ENCODE measurements at regions not wholly inside any gene's neighbourhood (a gene's known extent, or its start where the extent isn't known, plus 50 kb on each side); places are given as distances from the start of the nearest gene placed in this dataset.

DNA sequence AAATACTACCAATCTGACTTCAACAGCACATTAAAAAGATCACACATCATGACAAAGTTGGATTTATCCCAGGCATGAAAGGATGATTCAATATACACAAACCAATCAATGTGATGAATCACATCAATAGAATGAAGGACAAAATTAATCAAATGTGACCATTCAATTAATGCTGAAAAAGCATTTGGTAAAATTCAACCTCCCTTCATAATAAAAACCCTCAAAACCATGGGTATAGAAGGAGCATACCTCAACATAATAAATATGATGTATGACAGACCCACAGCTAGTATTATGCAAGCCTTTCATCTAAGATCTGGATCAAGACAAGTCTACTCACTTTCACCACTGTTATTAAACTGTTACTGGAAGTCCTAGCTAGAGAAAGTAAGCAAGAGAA, 921.7 kb upstream of the RAG2 start:
- ChIA-PET POLR2A (no interaction called here), CTCF (no interaction called here)
- Histone ChIP-seq H3K4me3 (ENCODE audit: low read depth, low read length) (no peak overlapping the region), H3K9me3 (ENCODE audit: control insufficient read depth, insufficient read depth, low read length) (no peaks in the 10 kb centered on the region; the same call in 1 of the 2 replicates), H3K27me3 (ENCODE audit: control insufficient read depth, insufficient read depth, low read length) (no peaks in the 10 kb centered on the region), H3K27ac (ENCODE audit: low read depth, low read length) (no peak overlapping the region)
- no peak for DNase-seq (ENCODE audit: low read depth, low spot score)
- TF ChIP-seq, protein P1, sequence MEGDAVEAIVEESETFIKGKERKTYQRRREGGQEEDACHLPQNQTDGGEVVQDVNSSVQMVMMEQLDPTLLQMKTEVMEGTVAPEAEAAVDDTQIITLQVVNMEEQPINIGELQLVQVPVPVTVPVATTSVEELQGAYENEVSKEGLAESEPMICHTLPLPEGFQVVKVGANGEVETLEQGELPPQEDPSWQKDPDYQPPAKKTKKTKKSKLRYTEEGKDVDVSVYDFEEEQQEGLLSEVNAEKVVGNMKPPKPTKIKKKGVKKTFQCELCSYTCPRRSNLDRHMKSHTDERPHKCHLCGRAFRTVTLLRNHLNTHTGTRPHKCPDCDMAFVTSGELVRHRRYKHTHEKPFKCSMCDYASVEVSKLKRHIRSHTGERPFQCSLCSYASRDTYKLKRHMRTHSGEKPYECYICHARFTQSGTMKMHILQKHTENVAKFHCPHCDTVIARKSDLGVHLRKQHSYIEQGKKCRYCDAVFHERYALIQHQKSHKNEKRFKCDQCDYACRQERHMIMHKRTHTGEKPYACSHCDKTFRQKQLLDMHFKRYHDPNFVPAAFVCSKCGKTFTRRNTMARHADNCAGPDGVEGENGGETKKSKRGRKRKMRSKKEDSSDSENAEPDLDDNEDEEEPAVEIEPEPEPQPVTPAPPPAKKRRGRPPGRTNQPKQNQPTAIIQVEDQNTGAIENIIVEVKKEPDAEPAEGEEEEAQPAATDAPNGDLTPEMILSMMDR (IDR thresholded peaks at IDR 0.05; ENCODE audit: low read depth, low read length): no peak

DNA sequence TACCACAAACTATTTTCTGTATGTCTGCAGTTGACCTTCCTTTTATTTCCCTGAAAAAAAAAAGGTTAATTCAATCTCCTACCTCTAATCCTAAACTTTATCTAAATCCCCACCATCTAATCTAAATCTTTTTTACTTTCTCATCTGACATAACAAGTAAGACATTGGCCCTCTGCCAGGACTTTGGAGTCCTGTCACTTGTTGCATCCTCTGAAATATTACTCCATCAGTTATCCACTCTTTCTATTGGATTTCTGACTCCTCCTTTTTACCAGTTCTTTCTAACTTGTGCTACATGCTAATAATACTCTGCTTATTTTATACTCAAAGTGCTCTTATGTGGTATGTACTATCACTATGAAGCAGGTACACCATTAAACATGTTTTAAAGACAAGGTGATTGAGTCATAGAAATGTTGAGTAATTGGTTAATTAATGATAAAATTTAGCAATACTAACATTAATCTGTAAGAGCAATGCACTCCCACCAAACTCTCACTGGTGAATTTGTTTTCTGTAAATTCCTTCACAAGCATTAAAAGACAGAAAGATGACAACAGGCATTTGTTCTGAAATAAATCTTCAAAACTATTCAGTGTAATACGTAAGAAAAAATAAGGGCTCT, 914.2 kb upstream of the RAG2 start:
- TF ChIP-seq, protein P1 (IDR thresholded peaks at IDR 0.05; ENCODE audit: low read depth, low read length): no peak
- DNase-seq (ENCODE audit: low read depth, low spot score): no peak
- ChIA-PET CTCF (no interaction called here), POLR2A (no interaction called here)
- Histone ChIP-seq H3K9me3 (ENCODE audit: control insufficient read depth, insufficient read depth, low read length) (no peaks in the 10 kb centered on the region), H3K27ac (ENCODE audit: low read depth, low read length) (no peak overlapping the region), H3K27me3 (ENCODE audit: control insufficient read depth, insufficient read depth, low read length) (no peaks in the 10 kb centered on the region), H3K4me3 (ENCODE audit: low read depth, low read length) (no peak overlapping the region)

- peak overlapping the region; percentile 33 for H3K27ac ChIP-seq (ENCODE audit: low read depth, low read length)
- H3K9me3 ChIP-seq (ENCODE audit: control insufficient read depth, insufficient read depth, low read length): no peaks in the 10 kb centered on the region
- no peaks in the 10 kb centered on the region for H3K27me3 ChIP-seq (ENCODE audit: control insufficient read depth, insufficient read depth, low read length)
- DNase-seq (ENCODE audit: low read depth, low spot score): no peak
- POLR2A ChIA-PET: no interaction called here
- H3K4me3 ChIP-seq (ENCODE audit: low read depth, low read length): no peak overlapping the region
- TF ChIP-seq, protein P1 (IDR thresholded peaks at IDR 0.05; ENCODE audit: low read depth, low read length): no peak
- CTCF ChIA-PET: no interaction called here
Observed at GRCh38 chr11:37511425-37511933, 913.4 kb upstream of the RAG2 start.

- ChIA-PET POLR2A (no interaction called here), CTCF (no interaction called here)
- H3K27ac ChIP-seq (ENCODE audit: low read depth, low read length): no peak overlapping the region
- DNase-seq (ENCODE audit: low read depth, low spot score): no peak
- H3K4me3 ChIP-seq (ENCODE audit: low read depth, low read length): no peak overlapping the region
- TF ChIP-seq, protein P1 (IDR thresholded peaks at IDR 0.05; ENCODE audit: low read depth, low read length): no peak
- no peaks in the 10 kb centered on the region for H3K9me3 ChIP-seq (ENCODE audit: control insufficient read depth, insufficient read depth, low read length)
- no peaks in the 10 kb centered on the region for H3K27me3 ChIP-seq (ENCODE audit: control insufficient read depth, insufficient read depth, low read length)
Observed at GRCh38 chr11:37509506-37509905, 911.5 kb upstream of the RAG2 start.

DNA sequence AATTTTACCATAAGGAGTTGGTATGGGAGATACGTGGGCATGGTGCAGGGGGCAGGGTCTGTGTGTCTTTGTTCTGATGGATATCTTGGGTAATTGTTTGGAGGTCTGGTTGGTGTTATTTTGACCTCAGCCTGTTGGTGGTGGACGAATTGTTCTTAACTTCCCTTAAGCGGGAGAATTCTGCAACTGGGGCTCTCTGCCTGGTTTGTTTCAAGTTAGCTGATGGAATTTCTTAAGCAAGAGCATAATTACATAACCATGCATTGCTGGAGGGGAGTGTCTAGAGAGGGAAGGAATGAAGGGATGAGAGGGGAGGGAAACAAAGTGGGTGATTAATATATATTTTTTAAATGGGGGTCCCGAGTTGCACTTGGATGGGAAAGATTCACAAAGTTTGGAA, 908.5 kb upstream of the RAG2 start:
- ChIA-PET POLR2A (no interaction called here), CTCF (no interaction called here)
- no peak overlapping the region for H3K27ac ChIP-seq (ENCODE audit: low read depth, low read length)
- no peaks in the 10 kb centered on the region for H3K9me3 ChIP-seq (ENCODE audit: control insufficient read depth, insufficient read depth, low read length)
- DNase-seq (ENCODE audit: low read depth, low spot score): no peak
- H3K4me3 ChIP-seq (ENCODE audit: low read depth, low read length): no peak overlapping the region
- no peaks in the 10 kb centered on the region for H3K27me3 ChIP-seq (ENCODE audit: control insufficient read depth, insufficient read depth, low read length)
- TF ChIP-seq, protein P1 (IDR thresholded peaks at IDR 0.05; ENCODE audit: low read depth, low read length): no peak
